ENCODE measurements at regions not wholly inside any gene's neighbourhood (a gene's known extent, or its start where the extent isn't known, plus 50 kb on each side); places are given as distances from the start of the nearest gene placed in this dataset.
"Not testable (repeated sequence)": the region's sequence is repeated elsewhere in the genome, so short reads cannot be mapped to it uniquely, and the experiment has no call there.

DNA sequence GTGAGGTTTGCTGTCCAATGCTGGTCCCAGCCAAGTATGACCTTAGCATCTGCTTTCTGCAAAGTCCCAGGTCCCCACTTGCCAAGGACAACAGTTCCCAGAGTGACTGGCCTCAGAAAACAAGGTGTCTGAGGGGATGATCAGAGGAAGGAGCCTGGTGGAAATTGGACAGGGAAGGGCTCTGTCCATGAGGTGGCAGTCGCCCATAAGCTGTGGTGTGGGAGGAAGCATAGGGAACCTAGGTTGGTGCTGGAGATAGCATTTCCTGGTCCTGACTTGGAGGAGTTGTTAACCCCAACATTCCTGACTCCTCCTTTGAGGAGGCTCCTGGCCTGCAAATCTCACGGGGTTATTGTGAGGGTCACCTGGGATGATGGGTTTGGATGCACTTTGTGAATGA, 77.8 kb downstream of the LIMS4 start:
- DNase-seq (ENCODE audit: low spot score) = not testable (repeated sequence)

DNA sequence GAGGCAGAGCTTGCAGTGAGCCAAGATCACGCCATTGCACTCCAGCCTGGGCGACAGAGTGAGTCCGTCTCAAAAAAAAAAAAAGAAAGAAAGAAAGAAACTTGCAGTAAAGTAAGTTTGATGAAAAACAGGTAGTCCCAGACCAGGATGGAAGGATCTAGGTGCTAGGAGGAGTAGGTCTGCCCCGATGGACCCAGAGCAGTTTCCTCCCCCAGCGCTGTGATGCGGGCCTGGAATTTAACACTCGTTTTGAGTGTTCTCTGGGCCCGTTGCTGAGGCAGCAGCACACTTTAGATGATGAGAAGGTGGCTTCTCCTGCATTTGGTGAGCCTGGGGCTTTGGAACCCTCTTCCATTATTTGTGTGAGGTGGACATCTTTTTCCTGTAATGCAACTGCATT, 80.2 kb downstream of the LIMS4 start:
- not testable (repeated sequence) for DNase-seq (ENCODE audit: low spot score)

DNA sequence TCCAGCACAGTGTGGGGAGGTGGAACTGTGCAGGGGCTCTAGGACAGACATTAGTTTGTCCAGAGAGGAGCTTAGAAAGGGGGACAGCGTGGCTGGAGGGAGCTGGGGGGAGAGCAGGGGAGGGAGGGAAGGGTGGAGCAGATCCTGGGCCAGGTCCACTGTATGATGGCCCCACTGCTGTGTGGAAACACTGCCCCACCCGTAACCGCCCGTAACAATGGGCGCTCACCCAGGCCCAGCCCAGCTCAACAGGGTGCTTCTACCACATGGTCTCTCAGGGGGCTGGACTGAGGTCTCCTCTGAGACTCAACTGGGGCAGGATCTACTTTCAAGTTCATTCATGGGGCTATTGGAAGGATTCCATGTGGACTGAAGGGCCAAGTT, 81.6 kb downstream of the LIMS4 start:
- DNase-seq (ENCODE audit: low spot score) = not testable (repeated sequence)

DNA sequence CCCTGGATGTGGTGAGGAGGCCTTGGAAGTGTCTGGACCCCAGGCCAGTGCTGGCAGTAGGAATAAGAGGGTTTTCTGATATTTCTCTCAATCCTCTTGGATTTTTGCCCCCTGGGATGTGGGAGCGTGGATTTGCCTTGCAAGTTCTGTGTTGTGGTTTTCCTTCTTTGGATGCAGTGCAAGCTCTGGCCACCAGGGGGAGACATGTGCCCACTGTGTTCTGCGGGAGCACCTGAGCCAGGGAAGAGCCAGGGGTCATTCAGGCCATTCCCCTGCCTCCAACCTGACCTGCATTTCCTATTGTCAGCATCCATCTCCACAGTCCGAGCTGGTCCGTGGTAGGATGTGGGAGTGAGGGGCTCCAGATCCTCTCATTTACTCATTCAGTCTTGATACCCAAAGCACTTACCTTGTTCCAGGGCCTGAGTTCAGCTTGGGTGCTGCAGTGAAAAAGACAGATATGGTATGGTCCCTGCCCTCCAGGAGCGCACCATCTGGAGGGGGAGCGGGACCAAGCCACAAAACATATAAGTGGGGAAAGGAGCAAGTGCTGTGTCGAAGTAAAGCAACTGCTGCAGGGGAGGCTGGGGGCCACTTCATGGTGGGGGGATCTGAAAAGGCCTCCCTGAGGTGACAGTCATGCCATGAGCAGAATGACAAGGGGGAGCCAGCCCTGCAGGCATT, 82.1 kb downstream of the LIMS4 start:
- not testable (repeated sequence) for DNase-seq (ENCODE audit: low spot score)

DNA sequence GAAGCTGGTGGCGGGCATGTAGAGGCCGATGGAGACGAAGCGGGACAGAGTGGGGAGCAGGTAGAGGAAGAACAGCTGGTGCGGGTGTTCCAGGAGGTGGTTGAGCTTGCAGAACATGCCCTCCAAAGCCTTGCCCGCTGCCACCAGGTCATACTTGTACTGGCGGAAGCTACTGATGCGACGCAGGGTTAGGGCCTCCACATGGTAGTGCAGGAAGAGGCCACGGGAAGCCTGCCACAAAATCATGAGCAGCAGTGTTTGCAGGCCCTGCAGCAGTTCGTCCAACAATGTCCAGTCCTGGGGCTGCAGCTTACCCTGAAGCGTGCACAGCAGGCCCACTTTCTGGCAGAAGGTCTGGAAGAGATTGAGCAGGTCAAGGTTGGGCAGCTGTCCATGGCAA, 85.6 kb downstream of the LIMS4 start:
- DNase-seq (ENCODE audit: low spot score) = not testable (repeated sequence)

DNA sequence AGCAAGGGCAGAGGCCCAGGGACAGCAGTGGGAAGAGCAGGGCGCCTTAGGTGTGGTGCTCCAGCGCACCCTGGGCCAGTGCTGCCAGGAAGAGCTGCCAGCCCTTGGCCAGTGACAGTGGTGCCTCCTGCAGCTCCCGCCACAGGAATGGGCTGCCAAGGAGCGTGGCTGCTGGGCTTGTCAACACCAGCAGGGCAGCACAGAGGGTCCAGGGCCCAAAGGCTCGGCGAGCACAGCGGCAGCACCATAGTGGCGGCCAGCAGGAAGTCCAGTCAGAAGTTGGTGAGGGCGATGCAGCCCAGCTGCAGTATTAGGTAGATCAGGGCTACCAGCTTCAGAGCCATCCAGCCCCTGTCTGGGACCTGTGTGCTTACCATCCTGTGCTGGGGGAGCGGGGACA, 86.1 kb downstream of the LIMS4 start:
- DNase-seq (ENCODE audit: low spot score) = not testable (repeated sequence)

DNA sequence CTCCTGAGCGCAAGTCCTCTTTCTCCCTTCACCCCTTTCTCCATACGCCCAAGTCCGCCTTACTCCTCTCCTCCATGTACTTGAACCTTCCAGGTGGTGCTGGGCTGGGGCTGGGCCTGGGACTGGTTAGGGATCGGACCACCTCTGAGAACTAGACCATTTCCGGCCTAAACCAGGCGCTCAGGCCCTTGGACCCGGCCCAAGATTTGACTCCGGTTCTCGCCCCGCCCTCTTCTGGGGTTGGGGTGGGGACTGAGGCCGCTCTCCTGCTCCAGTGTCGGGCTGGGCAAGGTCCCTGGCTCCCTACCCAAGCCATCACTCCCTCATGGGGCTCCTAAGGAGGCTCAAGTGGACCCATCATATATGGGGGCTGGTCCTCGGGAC, 87.9 kb downstream of the LIMS4 start:
- DNase-seq (ENCODE audit: low spot score) = not testable (repeated sequence)

DNA sequence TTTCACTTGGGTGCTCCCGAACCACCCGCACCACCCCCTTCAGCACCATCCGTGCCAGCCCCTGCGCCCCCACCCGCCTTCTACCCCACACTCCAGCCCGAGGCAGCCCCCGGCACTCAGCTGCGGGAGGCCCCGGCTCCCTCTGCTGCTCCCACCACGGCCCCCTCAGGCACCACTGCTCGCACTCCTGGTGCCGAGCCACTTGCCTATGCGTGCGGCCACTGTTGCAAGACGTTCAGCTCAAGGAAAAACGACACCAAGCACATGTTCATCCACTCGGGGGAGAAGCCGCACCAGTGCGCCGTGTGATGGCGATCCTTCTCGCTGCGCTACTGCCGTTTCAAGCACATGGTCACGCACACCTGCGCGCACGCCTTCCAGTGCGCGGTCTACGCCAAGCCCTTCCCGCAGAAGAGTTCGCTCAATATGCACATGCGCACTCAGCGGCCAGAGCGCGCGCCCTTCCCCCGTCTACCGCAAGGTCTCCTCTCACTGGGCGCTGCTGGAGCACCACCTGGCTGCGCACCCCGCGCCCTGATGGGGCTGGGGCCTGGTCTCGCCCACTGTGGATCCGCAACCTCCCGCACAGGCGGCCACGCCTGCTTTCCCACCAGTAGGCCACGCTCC, 88.4 kb downstream of the LIMS4 start:
- not testable (repeated sequence) for DNase-seq (ENCODE audit: low spot score)

DNA sequence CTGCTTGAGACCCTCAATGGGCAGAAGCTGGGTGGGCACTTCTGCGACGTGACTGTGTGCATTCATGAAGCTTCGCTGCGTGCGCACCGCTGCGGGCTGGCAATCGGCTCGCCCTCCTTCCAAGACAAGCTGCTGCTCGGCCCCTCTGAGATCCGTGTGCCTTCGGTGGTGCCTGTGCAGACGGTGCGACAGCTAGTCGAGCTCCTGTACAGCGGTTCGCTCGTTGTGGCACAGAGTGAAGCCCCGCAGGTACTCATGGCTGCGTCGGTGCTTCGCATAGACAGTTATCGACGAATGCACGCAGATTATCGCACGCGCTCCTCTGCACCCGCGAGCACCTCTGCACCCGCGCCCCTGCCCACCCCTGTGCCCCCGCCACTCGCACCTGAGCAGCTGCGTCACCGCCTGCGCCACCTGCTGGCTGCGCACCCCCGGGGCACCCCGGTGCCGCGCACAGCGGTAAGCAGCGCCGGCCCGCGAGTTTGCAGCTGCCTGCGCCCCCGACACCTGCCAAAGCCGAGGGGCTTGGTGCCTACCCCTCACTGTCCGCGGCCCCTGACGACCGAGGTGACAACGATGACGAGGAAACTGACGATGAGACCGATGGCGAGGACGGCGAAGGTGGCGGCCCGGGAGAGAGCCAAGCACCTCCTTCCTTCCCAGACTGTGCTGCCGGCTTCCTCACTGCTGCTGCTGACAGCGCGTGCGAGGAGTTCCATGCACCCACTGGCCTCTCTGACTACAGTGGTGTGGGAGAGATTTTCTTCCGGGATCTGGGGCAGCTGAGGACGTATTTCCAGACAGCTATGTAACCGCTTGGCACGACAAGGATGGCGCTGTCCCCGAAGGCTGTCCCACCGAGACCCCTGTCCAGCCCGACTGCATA, 89.2 kb downstream of the LIMS4 start:
- DNase-seq (ENCODE audit: low spot score) = not testable (repeated sequence)

DNA sequence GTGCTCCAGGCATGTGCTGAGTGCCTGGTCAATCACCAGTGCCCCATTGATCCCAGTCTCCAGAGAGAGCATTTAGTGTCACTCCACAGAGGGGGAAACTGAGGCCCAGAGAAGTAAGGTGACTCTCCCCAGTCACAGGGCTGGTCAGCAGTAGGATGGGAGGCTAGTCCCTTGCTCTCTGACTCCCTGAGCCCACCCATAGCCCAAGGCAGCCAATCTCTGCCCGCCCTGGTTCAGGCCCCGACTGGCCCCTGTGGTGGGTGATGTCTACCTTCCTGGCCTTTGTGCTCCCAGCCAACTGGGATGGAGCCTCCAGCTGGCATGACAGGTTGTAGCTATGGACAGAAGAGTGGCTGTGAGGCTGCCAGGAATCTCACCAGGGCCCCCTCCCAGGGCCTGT, 99.1 kb downstream of the LIMS4 start:
- not testable (repeated sequence) for DNase-seq (ENCODE audit: low spot score)

DNA sequence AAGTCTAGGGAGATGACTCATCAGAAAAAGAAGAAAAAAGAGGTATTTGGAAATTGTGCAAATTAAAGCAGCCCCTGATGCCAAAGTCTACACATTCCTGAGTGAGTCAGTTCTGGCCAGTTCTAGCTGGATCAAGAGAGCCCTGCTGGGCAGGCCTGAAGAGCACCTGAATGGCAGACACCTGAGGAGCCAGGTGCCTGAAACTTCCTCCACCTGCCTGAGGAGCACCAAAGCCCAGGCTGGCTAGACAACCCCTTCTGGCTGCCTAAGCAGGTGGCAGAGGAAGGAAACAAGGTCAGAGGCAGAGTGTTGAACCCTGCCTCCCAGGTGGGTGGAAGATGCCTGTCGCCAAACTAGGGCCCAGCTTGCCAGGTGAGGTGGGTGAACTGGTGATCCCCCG, 101.0 kb downstream of the LIMS4 start:
- DNase-seq (ENCODE audit: low spot score) = not testable (repeated sequence)

DNA sequence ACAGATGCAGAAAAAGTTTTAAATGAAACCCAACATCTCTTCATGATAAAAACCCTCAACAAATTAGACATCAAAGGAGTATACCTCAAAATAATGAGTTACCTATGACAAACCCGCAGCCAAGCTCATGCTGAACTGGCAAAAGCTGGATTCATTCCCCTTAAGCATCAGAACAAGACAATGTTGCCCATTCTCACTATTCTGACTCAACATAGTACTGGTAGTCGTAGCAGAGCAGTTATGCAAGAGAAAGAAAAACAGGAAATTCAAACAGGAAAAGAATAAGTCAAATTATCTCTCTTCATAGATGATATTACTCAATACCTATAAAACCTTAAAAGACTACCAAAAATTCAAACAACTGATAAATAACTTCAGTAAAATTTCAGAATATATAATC, 115.0 kb downstream of the LIMS4 start:
- DNase-seq (ENCODE audit: low spot score) = not testable (repeated sequence)

DNA sequence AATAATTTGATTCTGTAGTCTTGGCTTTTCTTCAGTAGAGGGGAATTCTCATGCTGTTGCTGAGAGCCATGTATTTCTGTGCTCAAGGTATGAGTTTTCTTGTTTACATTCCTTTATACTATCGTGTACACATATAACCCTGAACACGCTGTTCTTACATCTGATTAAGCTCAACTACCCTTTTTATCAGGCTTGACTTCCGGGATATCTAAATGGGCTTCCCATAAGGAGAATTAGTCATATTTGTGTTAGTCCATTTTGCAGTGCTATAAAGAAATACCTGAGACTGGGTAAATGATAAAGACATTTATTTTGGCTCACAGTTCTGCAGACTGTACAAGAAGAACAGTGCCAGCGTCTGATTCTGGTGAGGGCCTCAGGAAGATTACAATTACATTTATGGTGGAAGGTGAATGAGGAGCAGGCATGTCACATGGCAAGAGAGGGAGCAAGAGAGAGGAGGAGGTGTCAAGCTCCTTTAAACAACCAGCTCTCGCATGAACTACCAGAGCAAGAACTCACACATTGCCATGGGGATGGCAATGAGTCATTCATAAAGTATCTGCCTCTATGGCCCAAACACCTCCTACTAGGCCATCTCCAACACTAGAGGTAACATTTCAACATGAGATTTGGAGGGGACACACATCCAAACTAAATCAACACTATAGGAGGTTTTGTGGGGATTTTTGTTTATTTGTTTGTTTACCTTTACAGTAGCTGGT, 118.2 kb downstream of the LIMS4 start:
- not testable (repeated sequence) for DNase-seq (ENCODE audit: low spot score)

DNA sequence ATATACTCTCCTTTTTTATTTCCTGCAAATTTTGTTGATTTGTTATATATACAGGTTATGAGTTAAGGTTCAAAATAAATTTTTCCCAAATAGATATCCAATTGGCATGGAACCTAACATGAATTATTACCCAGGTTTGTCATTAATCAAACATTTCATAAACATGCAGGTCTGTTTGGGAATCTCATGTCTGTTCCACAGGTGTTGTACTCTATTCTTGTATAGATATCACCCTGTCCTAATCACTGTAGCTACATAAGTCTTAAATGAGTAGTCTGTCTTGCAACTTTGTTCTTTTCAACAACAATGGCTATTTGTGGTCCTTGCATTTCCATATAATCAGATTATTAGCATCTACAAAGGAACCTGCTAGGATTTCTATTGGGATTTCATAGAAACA, 121.9 kb downstream of the LIMS4 start:
- DNase-seq (ENCODE audit: low spot score) = not testable (repeated sequence)

DNA sequence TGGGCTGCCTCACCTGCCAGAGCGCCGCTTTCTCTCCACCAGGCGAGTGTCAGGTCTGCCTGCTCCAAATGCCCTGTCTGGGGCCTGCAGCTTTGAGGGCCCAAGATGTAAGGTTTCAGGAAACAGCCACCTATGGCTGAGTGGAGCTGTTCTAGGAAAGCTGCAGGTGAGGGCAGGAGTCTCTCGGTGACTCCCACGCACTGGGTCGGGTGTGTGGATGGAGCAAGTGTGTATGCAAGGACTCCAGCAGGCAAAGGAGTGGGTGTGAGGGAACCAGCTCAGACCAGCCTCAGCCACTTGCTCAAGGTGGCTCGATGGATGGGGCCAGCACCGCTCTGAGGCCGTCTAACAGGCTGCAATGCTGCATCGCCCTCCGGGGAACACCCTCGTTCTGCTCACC, 123.7 kb downstream of the LIMS4 start:
- DNase-seq (ENCODE audit: low spot score) = not testable (repeated sequence)

DNA sequence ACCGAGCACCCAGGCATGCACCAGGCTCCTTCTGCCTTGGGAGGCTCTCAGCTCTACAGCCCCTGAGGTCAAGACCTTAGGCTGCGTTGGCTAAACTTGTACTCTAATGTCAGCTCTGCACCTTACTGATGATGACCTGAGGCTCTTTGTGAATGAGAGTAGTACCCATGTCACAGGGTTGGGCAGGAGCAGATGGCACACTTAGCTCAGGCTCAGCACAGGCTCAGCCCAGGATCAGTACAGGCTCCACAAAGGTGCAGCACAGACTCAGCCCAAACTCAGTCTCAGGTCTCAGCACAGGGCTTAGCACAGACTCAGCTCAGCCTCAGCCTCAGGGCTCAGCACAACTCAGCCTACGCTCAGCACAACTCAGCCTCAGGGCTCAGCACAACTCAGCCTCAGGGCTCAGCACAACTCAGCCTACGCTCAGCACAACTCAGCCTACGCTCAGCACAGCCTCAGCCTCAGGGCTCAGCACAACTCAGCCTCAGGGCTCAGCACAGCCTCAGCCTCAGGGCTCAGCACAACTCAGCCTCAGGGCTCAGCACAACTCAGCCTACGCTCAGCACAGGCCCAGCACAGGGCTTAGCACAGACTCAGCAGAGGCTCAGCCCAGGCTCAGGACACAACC, 128.1 kb downstream of the LIMS4 start:
- DNase-seq (ENCODE audit: low spot score) = not testable (repeated sequence)

DNA sequence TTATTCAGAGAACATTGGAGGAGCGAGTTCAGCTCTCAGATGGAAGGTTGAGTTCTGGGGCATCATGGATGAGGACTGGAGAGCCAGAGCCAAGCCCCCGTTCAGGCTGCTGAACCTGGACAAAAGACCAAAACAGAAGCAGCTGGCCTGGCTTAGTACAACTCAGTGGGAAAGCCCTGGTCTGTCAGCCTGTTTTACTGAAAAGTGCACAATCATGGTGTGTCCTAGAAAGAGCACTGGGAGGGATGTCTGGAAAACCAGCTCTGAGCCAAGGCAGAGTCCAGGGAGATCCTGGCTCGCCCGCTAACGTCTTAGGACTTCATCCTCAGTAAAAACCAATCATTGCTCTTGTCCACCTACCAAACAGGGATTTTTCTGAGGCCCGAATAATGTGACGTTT, 129.7 kb upstream of the MTLN start:
- not testable (repeated sequence) for DNase-seq (ENCODE audit: low spot score)

DNA sequence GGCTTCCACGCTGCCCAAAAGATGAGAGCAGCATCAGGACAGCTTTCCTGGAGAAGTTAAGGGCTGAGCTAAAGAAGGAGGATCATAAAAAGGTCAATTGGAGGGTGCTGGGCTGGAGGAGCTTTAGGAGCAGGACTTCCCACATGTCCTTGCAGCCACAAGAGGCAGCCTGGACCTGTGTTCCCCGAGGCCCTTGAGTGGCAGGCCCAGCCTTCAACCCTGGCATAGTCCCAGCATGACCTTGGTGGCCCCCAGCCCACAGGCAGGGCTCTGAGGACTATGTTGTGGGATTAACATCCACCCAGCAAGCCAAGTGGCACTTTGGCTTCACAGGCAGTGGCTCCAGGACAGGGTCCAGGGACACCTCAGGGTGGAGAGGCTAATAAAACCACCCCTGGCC, 126.8 kb upstream of the MTLN start:
- not testable (repeated sequence) for DNase-seq (ENCODE audit: low spot score)

DNA sequence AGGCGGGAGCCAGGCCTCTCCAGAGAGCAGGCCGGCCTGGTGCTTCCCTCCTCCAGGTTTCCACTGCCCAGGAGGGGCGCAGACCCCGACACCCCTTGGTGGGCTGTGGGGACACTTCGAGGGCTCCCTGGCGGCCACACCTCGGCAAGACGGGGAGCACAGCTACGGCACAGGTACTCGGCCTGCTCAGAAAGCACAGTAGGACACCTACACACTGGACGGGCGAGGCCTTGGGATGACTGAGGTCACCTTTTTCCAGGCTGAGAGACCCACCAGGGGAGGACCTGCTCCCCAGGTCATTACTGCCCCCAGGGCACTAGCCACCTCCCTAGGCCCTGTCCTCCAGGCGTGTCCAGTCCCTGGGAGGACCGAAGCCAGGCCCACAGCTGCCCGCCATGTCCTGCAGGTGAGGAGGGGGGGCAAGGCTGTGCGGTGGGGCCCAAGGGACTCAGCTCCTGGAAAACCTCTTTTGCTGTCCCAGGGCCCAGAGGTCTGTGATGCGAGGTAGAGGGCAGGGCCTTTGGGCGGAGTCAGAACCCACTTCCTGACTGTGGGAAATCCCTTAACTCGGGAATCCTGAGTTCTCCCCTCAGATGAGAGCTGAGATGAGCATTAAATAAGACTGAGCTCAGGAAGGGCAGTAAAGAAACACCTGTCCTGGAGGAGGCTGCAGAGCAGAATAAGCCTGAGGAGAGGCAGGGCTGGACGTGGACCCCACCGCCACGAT, 126.1 kb upstream of the MTLN start:
- DNase-seq (ENCODE audit: low spot score) = not testable (repeated sequence)

DNA sequence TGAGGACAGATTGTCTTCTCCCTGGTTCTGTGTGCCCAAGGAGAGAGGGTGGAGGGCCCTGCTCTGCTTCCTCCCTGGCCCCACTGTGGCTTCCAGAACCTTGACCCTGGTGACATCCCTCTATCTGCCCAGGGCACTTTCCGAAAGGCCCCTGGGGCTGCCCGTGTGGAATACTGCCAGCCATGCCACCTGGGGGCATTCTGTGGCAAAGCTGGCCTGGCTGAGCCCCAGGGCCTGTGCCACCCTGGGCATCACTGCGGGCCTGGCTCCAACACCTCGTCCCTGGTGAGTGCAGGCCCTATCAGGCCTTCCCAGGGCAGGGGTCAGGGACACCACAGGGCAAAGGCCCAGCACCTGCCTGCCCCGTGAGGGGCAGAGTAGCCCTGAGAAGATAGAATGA, 123.7 kb upstream of the MTLN start:
- DNase-seq (ENCODE audit: low spot score) = not testable (repeated sequence)
